ENCODE measurements at regions not wholly inside any gene's neighbourhood (a gene's known extent, or its start where the extent isn't known, plus 50 kb on each side); places are given as distances from the start of the nearest gene placed in this dataset.

- no peak for DNase-seq (ENCODE audit: extremely low spot score)
- TF ChIP-seq, protein P1, sequence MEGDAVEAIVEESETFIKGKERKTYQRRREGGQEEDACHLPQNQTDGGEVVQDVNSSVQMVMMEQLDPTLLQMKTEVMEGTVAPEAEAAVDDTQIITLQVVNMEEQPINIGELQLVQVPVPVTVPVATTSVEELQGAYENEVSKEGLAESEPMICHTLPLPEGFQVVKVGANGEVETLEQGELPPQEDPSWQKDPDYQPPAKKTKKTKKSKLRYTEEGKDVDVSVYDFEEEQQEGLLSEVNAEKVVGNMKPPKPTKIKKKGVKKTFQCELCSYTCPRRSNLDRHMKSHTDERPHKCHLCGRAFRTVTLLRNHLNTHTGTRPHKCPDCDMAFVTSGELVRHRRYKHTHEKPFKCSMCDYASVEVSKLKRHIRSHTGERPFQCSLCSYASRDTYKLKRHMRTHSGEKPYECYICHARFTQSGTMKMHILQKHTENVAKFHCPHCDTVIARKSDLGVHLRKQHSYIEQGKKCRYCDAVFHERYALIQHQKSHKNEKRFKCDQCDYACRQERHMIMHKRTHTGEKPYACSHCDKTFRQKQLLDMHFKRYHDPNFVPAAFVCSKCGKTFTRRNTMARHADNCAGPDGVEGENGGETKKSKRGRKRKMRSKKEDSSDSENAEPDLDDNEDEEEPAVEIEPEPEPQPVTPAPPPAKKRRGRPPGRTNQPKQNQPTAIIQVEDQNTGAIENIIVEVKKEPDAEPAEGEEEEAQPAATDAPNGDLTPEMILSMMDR (IDR thresholded peaks at IDR 0.05; ENCODE audit: control extremely low read depth, extremely low read depth, low read depth, missing control alignments) = no peak
- ChIA-PET POLR2A (no interaction called here), CTCF (interaction anchor here (0.9 kb wide), 1 partner anchor 395 kb away, joined by 3 read pairs; no protein-coding TSS in a partner anchor)
These were observed 225.7 kb downstream of the GLI2 start for GRCh38 chr2:120961396-120961795.

DNA sequence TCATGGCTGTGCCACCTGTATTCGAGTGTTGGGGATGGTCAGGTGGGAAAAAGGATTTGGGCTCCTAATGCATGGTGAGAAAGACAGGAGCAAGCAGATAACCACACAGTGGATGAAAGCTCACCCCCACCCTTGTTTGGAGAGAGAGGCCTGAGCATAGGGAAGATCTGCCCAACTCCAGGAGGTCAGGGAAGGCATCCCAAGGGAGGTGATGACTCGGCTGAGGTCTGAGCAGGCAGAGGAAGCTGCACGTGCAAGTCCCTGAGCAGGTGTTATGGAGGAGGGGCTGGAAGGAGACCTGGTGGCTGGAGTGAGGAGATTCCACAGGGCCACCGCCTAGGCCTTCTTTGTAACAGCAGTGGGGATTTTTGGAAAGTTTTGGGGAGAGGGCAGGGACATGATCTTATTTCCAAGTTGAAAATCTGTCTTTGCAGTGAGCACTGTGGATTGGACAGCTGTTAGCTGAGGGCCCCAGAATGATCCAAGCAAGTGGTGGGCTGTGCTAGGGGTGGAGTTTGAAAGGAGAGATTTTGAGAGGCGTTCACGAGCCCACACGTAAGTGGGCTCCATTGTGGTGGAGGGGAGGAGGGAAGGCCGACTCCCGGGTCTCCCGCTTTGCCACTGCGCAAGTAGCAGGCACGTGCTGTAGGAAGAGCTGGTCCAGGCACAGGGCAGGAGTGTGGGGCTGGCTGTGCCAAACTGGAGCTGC lies 228.5 kb downstream of the GLI2 start:
- CTCF ChIA-PET = interaction anchor here (1.5 kb wide), 1 partner anchor 10 kb away, joined by 4 read pairs; no protein-coding TSS in a partner anchor

GRCh38 chr2:120964819-120965218 lies 229.2 kb downstream of the GLI2 start:
- DNase-seq (ENCODE audit: extremely low spot score) = no peak
- TF ChIP-seq, protein P1 (IDR thresholded peaks at IDR 0.05; ENCODE audit: control extremely low read depth, extremely low read depth, low read depth, missing control alignments) = no peak
- CTCF ChIA-PET = interaction anchor here (1.5 kb wide), 1 partner anchor 11 kb away, joined by 4 read pairs; no protein-coding TSS in a partner anchor
- POLR2A ChIA-PET = no interaction called here

More for the DNA sequence above, 228.5 kb downstream of the GLI2 start:
- no peak for DNase-seq (ENCODE audit: extremely low spot score)
- POLR2A ChIA-PET = no interaction called here
- TF ChIP-seq, protein P1 (IDR thresholded peaks at IDR 0.05; ENCODE audit: control extremely low read depth, extremely low read depth, low read depth, missing control alignments) = no peak

DNA sequence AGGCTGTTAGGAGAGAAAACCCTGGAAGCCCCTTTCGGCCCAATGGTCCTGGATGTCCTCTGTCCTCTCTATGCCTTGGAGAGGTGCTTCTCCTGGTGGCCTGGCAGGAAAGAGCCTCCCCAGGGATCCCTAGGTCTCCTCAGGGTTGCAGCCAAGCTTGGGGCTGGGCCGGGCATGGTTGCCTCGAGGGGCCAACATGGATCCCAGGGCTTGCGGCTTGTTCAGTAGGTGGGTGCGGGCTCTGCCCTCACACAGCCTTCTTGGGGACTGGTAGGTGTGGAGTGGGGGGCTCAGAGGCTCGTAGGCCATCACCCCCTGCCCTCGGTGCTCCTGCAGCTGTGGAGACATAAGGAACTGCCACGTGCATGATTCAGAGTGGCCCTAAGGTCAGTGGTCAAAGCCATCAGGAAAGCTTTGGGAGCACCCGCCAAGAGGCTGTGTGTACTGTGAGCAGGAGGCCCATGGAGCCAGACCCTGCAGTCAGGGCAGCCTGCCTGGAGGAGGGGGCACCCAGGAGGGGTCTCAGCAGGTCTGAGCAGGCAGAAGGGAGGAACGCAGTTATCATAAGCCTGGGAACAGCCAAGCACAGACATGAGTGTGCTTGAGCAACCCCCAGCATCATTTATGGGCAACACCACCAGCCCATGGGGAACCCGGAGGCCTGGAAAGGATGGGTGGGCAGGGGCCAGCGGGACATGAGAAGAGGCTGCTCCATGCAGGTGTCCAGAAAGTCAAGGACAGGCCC lies 231.0 kb downstream of the GLI2 start:
- ChIA-PET POLR2A (no interaction called here), CTCF (no interaction called here)
- TF ChIP-seq, protein P1 (IDR thresholded peaks at IDR 0.05; ENCODE audit: control extremely low read depth, extremely low read depth, low read depth, missing control alignments) = no peak
- DNase-seq (ENCODE audit: extremely low spot score) = no peak

GRCh38 chr2:120968307-120969015 lies 232.8 kb downstream of the GLI2 start:
- ChIA-PET POLR2A (no interaction called here), CTCF (no interaction called here)
- DNase-seq (ENCODE audit: extremely low spot score) = no peak
- TF ChIP-seq, protein P1 (IDR thresholded peaks at IDR 0.05; ENCODE audit: control extremely low read depth, extremely low read depth, low read depth, missing control alignments) = no peak

GRCh38 chr2:120969613-120970355 lies 234.1 kb downstream of the GLI2 start:
- no peak for DNase-seq (ENCODE audit: extremely low spot score)
- ChIA-PET CTCF (interaction anchor here (0.8 kb wide), 1 partner anchor 11 kb away, joined by 3 read pairs; no protein-coding TSS in a partner anchor), POLR2A (no interaction called here)
- TF ChIP-seq, protein P1 (IDR thresholded peaks at IDR 0.05; ENCODE audit: control extremely low read depth, extremely low read depth, low read depth, missing control alignments) = no peak
